ELF-1 (cell line): ENCODE measurements at regions not wholly inside any gene's neighbourhood (a gene's known extent, or its start where the extent isn't known, plus 50 kb on each side); places are given as distances from the start of the nearest gene placed in this dataset.
"Not testable (repeated sequence)": the region's sequence is repeated elsewhere in the genome, so short reads cannot be mapped to it uniquely, and the experiment has no call there.

Experiments
- DNase-seq: peaks from one replicate; pipeline ENCODE4 v3.0.0-alpha.2; 2016; ENCODE audit warnings: low read depth, low spot score

DNA sequence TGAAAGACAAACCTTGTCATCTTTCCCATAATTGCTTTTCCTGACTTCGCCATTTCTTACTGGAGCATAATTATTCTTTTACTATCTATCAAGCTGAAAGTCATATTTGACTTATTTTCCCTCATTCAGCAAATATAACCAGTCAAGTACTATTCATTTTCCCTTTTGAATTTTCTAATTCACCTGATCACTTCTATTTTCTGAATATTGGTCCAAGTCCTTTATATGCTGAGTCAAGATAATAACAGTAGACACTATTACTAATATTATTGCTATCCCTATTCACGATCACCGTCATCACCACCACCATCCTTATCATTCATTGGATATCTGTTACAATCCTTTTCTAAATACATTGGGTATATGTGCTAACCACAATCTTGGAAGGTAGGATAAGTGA is 728.0 kb downstream of the NOVA1 start:
- DNase-seq, result no peak

DNA sequence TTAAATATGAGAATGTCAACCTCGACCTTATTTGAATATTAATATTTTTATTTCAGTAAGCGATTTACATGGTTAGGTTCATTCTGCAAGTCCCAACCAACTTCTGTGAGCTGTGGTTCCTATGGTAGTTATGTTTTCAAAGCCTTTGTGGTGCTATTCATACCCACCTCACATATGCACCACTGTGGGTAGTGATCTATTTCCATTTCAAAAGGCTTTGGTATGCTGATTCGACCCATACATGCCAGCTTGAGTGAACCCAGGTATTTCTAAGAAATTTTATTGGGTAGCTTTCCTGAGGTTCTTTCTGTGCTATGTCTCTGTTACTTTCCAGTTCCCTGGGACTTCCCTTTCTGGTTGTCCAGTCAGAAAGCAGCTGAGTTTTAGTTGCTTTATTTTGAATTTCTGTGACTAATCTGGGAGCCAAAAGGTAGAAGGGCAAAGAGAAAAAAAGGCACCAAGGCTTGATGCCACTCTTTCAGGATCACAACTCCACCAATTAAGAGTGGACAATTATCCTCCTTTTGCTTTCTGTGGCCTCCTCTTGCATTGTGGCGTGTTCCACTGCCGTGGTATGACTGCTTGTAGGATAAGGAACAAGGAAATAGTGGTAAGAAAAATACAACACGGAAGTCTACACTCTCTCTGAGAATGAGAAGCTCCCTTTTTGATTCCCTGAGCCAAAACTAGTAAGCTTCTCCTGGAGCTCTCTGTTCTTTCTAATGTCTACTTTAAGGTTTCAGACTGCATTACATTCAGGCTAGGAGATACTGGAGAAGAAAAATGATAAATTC is 729.1 kb downstream of the NOVA1 start:
- DNase-seq, result no peak

DNA sequence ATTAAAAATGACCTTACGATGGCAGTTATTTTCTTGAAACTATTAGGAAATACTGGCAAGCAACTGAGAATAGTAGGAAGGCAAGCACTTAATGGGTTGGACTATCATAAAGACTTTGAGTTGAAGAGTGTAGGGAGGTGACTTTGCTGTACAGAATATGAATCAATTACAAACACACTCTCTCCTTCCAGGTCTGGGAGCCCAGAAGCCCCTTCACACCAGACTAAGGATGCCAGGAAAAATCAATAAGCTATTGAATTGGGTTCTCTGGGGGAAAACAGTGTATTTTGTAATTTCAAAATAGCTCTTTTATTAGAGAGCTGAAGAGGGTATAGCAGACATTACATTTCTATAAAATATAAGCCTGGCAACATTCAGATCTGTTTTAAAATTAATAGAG is 736.4 kb downstream of the NOVA1 start:
- DNase-seq, result no peak

DNA sequence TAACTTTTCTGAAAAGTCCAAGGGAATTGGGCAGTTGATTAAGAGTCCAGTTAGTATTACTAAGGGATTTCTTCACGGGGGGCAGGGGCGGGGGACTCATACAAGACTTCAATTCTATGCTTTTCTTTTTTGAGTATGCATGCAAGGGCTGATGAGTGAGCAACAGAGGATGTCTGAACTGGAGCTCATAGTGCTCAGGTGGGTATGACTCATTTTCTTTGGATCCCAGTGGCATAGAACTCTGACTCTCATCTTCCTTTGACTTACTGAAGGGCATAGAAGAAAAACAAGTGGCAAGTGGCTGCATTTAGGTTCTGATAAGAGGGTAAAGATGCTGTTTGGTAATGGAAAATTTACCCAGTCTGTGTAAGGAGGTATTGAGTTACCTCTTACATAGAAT is 749.2 kb downstream of the NOVA1 start:
- no peak for DNase-seq

DNA sequence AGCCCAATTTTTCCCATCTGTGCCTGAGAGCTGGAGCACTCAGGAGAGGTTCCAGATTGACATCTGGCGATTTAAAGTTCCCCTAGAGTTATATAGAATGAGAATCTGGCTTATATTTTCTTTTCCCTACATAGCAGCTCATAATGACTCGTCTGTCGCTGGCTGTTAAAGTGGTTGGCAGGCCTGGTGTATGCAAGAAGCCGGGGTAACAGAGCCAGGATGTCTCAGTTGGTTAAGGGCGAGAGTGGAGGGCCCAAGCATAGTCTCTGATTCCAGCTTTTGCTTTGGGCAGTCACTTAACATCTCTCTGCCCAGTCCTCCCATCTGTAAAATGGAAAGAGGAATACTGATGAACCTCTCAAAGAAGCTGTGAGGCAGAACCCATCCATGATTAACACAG is 751.6 kb downstream of the NOVA1 start:
- DNase-seq, result no peak

DNA sequence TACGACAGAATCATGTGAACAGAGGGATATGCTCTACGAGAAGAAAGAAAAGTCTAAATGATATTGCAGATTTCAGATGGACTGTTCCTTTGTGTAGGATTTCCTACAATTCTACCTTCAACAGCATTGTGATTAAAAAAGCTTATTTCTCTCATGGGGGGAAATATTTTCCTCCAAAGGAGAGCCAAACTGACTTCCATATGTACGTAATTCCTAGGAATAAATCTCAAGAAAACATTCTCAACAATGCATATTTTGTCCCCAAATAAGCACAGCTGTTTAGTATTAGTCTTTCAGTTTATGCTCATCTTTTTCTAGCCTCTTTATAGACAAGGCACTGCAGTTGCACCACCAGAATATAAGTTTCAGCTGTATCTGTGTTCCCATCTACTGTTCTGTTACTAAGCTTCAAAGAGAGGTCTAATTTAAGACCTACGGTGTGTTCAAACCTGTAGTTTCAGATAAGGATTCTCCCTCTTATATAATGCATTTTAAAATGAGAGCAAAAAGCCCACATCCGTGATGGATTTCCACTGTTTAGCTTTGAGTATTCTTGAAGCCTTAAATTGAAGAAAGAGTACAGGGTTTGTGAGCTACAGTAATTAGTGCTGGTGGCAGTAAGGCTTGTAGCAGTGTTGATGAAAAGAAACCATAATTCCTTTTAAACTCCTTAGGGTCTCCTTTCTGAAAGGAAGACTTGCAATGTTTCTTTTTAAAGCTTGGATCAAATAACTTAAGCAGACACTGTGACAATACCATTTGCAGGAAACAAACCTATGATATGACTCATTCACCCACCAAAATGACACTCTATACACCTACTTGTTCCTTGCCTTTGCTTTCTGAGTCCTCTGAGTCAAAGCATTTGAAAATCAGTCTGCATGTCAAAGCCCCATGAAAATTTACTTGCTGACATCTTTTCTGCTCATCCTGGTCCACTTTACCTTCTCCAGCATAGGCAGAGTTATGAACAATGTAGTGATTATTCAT is 754.1 kb downstream of the NOVA1 start:
- no peak for DNase-seq

DNA sequence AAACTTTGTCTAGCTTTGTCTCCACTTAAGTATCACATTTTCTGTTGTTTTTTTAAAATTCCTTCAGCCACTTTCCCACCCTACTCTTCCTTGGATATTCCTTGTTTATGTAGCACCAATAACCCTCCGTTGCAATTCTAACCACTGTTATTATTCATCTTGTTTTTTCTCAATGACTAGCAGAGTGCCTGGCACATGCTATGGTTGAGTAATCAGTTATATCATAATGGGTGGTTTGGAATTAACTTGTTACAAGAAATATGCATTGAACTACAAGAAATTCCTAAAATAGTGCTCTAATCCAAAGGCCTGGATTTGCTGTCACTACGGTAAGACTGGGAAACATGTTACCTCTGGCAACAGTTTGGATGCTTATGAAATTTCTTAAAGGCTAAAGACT is 756.6 kb downstream of the NOVA1 start:
- no peak for DNase-seq

DNA sequence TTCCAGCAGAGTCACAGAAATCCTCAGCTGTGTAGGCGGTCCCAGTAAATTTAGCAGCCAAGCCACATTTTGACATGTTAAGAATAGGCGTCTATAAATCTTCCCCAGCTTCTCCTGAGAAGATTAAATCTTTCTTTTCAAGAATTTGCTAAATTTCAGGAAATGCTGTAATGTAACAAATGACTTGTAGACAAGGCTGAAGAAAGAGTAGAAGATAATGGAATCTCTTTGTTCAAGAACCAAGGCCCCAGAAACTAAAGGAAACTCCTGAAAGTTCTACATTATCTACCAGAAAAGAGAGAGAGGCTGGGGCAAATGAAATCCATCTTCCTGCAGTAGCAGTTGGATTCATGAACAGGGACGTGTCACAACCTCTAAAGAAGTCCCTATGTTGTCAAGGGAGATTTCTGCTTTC is 760.3 kb downstream of the NOVA1 start:
- no peak for DNase-seq

DNA sequence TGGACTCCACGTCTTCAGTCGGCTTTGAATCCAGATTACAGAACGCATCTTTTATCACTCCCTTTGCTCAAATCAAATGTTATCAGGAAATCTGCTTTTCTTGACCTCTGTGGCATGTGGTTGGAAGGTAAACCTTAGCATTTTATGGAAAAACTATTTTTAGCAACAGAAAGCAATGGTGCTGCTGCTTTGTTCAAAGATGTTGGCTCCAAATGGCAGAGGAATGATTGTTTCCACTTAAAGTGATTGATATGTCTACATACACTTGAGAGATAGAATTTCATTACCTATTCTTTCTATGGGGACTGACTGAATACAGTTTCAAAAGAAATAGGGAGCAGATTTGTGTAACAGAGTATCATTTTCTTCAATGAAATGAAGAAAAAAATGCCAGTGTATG is 761.2 kb downstream of the NOVA1 start:
- no peak for DNase-seq

DNA sequence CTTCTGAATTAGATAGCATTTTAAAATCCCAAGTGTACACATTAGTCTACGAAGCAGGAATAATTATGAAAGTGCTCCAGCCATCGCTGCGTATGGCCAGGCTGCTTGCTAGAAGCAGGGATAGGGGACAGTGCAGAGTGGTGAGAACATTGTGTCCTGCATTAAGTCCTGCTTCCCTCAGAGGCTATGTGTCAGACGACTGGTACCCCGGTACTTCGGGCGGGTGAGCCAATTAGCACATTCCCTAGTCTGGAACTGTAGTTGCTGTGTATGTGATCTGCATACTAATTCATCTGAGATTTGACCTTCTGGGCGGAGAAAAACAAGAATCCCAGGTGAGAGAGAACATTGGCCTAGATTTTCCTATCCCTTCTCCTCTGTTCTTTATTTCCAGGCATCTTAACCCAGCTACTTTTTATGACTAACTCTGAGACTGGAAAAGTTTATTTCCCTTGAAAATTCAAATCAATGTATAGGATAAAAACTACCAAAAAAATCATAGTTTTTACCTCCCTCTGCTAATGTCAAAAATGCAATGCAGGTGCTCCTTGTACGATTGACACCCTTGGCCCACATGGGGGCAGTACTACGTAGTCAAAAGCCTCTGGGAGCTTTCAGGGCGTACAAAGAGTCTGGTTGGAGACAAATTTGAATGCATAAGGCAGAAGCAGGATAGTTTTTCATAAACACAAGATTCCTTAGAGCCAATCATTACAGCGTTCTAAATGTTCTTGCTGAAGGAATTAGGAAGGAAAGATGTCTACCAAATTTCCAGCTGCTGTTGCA is 764.3 kb downstream of the NOVA1 start:
- peak; percentile 27 for DNase-seq

DNA sequence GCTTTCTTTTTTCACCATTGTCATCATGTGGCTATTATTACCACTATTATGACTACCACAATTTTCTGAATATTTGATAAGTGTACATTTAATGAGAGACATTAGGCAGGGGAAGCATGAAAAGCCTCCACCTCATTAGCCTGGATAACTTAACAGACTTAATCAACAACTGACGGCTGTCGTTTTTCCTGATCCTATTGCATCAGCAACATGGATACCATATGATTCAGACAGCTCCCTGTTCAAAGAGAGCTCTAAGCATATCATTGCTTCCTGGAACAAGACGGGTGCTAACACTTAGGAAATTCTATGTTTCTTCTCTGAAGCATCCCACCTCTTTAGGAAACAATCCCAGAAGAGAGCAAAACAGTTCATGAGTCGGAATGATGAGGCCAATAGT is 765.2 kb downstream of the NOVA1 start:
- DNase-seq, result no peak

DNA sequence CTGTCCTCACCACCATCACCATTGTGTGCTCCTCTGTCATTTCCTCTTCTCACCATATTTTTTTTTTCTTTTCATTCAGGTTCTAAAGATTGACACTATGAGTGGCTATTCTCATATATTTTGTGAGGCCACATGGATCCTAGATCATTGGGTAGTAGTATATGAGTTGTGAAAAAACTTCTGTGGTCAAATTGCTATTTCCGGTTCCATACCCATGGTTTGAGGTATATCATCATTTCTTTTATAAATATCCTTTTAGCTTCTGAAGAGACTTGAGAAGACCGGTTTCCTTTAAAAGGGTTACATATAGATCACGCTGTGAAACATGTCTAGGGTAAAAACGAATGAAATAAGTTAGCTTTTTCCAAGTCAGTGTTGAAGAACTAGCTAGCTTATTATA is 769.3 kb downstream of the NOVA1 start:
- no peak for DNase-seq

DNA sequence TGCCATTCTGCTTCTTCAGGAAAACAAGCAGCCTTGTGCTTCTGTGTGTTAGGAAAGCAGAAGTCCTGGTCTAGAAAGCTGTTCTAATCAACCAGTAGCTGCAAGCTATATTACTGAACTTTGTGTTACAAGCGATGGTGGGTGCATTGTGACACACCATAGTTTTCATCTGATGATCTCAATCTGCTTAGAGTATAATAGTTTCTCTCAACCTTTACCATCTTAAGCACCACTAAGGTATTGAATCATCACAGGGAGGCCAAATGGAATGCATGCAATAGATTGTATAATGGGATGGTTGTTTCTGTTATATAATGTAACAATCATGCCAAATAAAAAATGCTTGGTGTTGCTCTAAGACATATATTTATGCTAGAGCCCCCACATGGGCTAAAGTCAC is 771.7 kb downstream of the NOVA1 start:
- no peak for DNase-seq

DNA sequence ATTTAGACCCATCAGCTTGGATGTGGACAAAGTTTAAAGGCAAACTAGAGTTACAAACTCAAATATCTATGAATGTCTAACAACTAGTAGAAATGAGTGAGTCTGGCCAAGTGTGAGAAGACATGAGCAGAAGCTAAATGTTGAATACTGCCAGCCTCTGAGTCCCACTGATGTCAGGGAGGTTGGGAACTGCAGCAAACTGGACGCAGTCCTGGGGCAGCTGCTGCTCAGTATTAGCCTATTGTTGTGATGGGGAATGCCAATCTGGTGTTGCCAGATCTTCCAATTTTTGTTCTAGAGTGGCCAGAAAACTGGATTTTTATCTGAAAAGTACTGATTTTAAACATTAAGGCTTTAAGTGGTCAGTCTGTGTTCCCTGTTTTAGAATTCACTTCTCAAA is 770.4 kb upstream of the STXBP6 start:
- no peak for DNase-seq

DNA sequence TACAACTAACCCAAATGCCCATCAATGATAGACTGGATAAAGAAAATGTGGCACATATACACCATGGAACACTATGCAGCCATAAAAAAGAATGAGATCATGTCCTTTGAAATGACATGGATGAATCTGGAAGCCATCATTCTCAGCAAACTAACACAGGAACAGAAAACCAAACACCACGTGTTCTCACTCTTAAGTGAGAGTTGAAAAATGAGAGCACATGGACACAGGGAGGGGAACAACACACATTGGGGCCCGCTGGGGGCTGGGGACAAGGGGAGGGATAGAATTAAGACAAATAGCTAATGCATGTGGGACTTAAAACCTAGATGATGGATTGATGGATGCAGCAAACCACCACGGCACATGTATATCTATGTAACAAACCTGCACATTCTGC is 764.7 kb upstream of the STXBP6 start:
- not testable (repeated sequence) for DNase-seq

DNA sequence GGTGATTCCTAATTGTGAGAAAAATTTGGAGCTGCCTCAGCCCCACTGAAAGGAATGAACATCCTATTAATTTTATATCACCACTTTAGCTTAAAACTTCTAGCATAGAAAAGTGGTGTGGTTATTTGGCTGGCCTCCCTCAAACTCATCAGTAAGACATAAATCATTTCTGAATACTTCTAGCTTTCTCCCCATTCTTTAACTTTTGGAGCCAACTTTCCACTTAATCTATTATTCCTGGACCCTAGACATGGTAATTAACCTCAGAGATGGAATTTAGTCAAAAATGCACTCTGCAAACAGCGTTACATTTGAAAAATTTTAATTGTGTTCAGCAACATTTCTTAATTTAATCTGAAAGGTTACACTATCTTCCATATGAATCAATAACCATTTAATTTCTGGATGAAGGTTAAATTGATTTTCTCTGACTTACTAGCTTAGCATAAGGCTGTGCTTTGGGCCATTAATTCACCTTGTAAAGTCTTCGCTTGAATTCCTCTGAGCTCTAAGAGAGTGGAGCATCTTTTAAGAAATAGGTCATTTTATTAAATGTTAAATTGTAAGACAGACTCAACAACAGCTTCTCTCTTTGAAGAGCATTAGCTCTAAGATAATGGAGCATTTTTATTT is 753.6 kb upstream of the STXBP6 start:
- DNase-seq, result no peak

DNA sequence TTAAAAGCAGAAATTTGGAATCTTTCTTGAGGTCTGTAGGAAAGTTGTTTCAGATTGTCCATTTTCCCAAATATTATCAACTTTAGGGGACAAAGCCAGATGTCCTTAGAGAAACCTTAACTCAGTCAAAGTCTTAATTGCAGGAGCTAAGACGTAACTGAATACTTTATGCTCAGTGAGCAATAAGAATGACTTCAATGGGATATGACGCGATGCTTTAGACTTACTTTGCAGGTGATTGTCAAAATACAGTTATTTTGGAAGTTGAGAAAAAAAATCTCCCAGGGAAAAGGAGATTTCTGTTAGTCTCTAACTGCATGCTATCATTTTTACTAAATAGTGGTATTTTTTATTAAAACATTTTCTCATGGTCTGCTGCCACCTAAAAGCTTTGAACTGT is 750.9 kb upstream of the STXBP6 start:
- no peak for DNase-seq

DNA sequence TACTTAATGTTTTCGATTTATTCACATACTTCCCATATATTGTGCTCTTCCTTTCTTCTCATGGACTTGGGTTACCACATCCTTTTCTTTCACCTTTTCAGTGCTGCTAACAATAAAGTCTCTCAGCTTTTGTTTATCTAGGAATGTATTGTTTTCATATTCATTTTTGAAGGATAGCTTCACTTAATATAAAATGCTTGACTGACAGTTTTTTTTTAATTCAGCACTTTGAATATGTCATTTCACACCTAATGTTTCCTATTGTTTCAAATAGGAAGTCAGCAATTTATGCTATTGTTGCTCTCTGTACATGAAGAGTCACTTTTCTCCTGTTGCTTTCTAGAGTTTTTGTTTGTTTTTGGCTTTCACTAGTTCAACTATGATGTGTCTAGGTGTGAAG is 738.3 kb upstream of the STXBP6 start:
- DNase-seq, result no peak

DNA sequence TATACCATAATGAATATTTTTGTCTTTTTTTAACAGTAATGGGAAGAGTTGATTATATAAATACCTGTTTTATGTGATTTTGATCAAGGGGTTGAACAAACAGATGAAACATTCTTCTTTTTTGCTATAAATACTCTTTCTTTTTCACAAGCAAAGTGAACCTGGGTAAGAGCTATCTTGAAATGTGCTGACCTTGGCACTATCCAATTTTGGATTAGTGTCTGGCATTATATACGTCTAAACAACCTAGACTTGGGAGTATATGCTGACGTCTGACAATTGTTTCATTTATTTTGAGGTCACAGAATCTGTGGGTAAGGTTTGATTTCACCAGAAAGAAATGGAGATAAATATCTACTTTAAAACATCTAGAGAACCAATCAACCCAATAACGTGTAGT is 716.0 kb upstream of the STXBP6 start:
- no peak for DNase-seq

DNA sequence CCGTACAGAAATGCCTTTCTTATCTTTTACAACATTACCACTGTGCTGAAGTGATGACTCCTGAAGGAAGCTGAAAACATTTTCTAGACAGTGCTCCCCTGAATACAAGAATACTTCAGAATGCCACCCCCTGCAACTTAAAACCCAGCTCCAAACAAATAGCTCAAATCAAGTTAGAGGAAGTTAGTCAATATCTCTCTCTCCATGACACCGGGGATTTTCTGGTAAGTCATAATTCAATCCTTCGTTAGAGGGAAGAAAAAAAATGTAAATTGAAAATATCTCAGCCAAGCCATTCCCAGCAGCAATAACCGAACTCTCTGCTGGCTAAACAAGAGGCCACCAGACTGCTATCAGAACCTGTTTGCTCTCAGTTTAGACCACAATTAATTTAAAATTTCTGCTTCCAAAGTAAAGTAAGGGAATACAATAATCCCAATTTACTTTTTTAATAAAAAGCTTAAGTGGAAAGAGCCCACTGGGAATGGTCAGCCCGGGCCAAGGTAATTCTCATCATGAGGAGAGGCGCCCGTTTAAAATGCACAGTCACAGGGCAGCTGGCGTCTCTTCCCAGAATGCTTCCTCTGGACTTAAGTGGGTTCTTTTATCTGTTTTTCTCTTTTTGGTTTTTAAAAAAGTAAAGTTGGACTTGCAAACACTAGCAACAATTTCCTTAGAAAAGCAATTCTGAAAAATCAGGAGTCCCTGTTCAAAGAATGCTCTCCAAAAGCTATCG is 710.1 kb upstream of the STXBP6 start:
- no peak for DNase-seq

DNA sequence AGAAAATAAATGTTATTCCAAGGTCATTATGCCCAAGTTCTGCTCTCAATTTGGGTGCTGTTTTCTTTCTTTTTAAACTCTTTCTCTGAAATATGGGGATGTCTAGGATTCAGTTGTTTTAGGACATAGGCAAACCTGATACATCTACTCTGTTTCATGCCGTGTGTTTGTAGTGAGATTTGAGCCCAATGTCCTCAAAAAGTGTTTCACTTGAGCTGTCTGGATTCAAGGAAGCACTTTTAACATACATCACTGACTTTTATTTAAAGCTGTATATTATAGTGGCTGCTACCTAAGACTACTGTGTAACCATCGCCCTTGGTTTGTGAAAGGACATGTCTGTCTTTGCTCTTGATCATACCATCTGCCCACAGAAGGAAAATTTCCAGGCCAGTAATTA is 709.3 kb upstream of the STXBP6 start:
- DNase-seq, result no peak
